DND-41 (cell line): ENCODE measurements at regions not wholly inside any gene's neighbourhood (a gene's known extent, or its start where the extent isn't known, plus 50 kb on each side); places are given as distances from the start of the nearest gene placed in this dataset.

Source experiments
- ATAC-seq: fragments of 200-7000 bp; cut with Tn5 transposase; 3 replicates; pipeline ENCODE4 v1.9.1; 2021; ENCODE audit warnings: low read depth; ENCODE audit not compliant: insufficient read depth
- DNase-seq: peaks from one replicate; pipeline ENCODE4 v3.0.0-alpha.2; 2020
- H2AFZ ChIP-seq: 2 replicates; pipeline ENCODE4 v1.6.0; 2012; ENCODE audit warnings: low read depth, low read length
- H3K27ac ChIP-seq: 2 replicates; pipeline ENCODE4 v1.5.1; 2012; ENCODE audit warnings: low read length, inconsistent platforms
- H3K27me3 ChIP-seq: fragments of 200-600 bp; sonication (generic); 2 replicates; pipeline ENCODE4 v1.6.0; 2012; ENCODE audit warnings: low read length, mild to moderate bottlenecking, inconsistent platforms; ENCODE audit not compliant: insufficient read depth, poor library complexity
- H3K36me3 ChIP-seq: 2 replicates; pipeline ENCODE4 v1.5.1; 2012; ENCODE audit warnings: low read length, inconsistent platforms; ENCODE audit not compliant: insufficient read depth
- H3K4me1 ChIP-seq: 2 replicates; pipeline ENCODE4 v1.5.1; 2012; ENCODE audit warnings: mild to moderate bottlenecking, low read length; ENCODE audit not compliant: insufficient read depth
- H3K4me2 ChIP-seq: 2 replicates; pipeline ENCODE4 v1.6.0; 2012; ENCODE audit warnings: mild to moderate bottlenecking, moderate library complexity, low read length, inconsistent platforms; ENCODE audit not compliant: insufficient read depth
- H3K4me3 ChIP-seq, 2 experiments: fragments of 200-600 bp in 1 of 2; shearing (Covaris generic) in 1 of 2; 2 replicates each; pipeline ENCODE4 v1.5.1; 2012 to 2016; ENCODE audit warnings: inconsistent platforms in 2 of 2, low read length in 2 of 2, mild to moderate bottlenecking in 2 of 2, low read depth in 1 of 2, moderate library complexity in 1 of 2
- H3K79me2 ChIP-seq: 2 replicates; pipeline ENCODE4 v1.6.0; 2012; ENCODE audit warnings: low read length, inconsistent platforms; ENCODE audit not compliant: insufficient read depth
- H3K9ac ChIP-seq: 2 replicates; pipeline ENCODE4 v1.6.0; 2012; ENCODE audit warnings: low read depth, mild to moderate bottlenecking, inconsistent platforms, low read length, moderate library complexity
- H3K9me3 ChIP-seq: 2 replicates; pipeline ENCODE4 v1.5.1; 2012; ENCODE audit warnings: low read length, moderate library complexity, mild to moderate bottlenecking, inconsistent platforms; ENCODE audit not compliant: insufficient read depth, severe bottlenecking
- H4K20me1 ChIP-seq: 2 replicates; pipeline ENCODE4 v1.6.0; 2012; ENCODE audit warnings: low read length; ENCODE audit not compliant: insufficient read depth
- CTCF ChIP-seq: IDR thresholded peaks from 2 replicates; pipeline ENCODE4 v1.5.1; 2012; ENCODE audit warnings: borderline replicate concordance, low read length, moderate library complexity, mild to moderate bottlenecking; ENCODE audit not compliant: poor library complexity, severe bottlenecking; ENCODE audit errors: extremely low read depth
- EZH2 ChIP-seq: IDR thresholded peaks from 3 replicates; pipeline ENCODE4 v1.6.1; 2012; ENCODE audit warnings: borderline replicate concordance, low read depth, mild to moderate bottlenecking, moderate library complexity, low read length, inconsistent platforms; ENCODE audit not compliant: severe bottlenecking

DNA sequence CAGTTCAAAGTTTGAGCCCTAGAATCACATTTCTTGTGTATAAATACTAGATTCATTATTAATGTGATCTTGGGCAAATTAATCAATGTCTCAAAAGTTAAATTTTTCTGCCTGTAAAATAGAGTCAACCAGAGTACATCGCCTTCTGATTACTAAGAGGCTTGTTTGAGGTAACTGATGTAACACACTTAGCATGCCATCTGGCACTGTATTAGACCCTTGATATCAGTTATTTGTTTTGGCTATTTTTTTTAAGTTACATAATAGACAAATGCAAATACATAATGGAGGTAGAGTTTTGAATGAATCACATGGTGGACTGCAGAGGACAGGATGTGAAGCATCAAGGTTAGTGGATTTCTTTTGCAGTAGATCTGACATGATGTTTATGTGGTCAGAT is 298.4 kb downstream of the ADGRL2 start:
- H2AFZ ChIP-seq = no peak overlapping the region
- TF ChIP-seq CTCF = no peak
- no peak for TF ChIP-seq EZH2
- no peak overlapping the region for H3K4me3 ChIP-seq
- no peaks in the 10 kb centered on the region for H4K20me1 ChIP-seq
- H3K27me3 ChIP-seq = no peaks in the 10 kb centered on the region
- H3K9me3 ChIP-seq = no peaks in the 10 kb centered on the region
- no peak overlapping the region for H3K9ac ChIP-seq
- no peak for ATAC-seq
- no peak for DNase-seq
- no peak overlapping the region for H3K27ac ChIP-seq
- H3K4me2 ChIP-seq = no peak overlapping the region
- H3K4me1 ChIP-seq = no peaks in the 10 kb centered on the region
- no peaks in the 10 kb centered on the region for H3K36me3 ChIP-seq
- no peaks in the 10 kb centered on the region for H3K79me2 ChIP-seq

DNA sequence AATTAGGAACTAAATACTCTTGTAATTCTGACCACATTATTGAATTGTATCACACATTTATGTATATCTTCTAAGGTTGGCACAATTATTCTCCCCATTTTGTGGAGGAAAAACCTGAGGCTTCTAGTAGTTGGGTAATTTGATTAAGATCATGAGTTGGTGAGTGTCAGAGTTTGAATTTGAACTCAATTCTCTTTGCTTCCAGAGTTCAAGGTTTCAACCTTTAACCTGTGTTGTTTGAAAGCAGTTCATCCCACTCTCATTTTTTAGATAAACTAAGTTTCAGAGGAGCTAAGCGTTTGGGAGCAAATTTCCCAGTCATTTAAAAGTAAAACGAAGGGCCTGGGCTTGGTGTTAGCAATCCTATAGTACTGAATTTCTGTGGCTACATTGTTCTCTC is 293.4 kb downstream of the ADGRL2 start:
- Histone ChIP-seq H3K4me2 (no peak overlapping the region), H4K20me1 (no peaks in the 10 kb centered on the region), H3K27me3 (no peaks in the 10 kb centered on the region), H3K79me2 (no peaks in the 10 kb centered on the region), H3K9ac (no peak overlapping the region), H3K4me1 (no peaks in the 10 kb centered on the region), H2AFZ (no peak overlapping the region), H3K9me3 (no peaks in the 10 kb centered on the region), H3K4me3 (no peak overlapping the region), H3K36me3 (no peaks in the 10 kb centered on the region), H3K27ac (no peak overlapping the region)
- no peak for DNase-seq
- no peak for TF ChIP-seq EZH2
- no peak for TF ChIP-seq CTCF
- ATAC-seq = no peak

GRCh38 chr1:82091729-82092128 is 291.0 kb downstream of the ADGRL2 start:
- Histone ChIP-seq H2AFZ (no peak overlapping the region), H3K4me1 (no peaks in the 10 kb centered on the region), H3K4me2 (no peak overlapping the region), H3K9ac (no peak overlapping the region), H3K27me3 (no peaks in the 10 kb centered on the region), H3K4me3 (no peak overlapping the region), H3K79me2 (no peaks in the 10 kb centered on the region), H3K27ac (no peak overlapping the region), H4K20me1 (no peaks in the 10 kb centered on the region), H3K36me3 (no peaks in the 10 kb centered on the region), H3K9me3 (no peaks in the 10 kb centered on the region)
- TF ChIP-seq CTCF (no peak), EZH2 (no peak)
- ATAC-seq = no peak
- no peak for DNase-seq

GRCh38 chr1:82091265-82091664 is 290.5 kb downstream of the ADGRL2 start:
- no peak overlapping the region for H3K27ac ChIP-seq
- H3K36me3 ChIP-seq = no peaks in the 10 kb centered on the region
- no peaks in the 10 kb centered on the region for H4K20me1 ChIP-seq
- no peaks in the 10 kb centered on the region for H3K9me3 ChIP-seq
- H3K9ac ChIP-seq = no peak overlapping the region
- TF ChIP-seq CTCF (no peak), EZH2 (no peak)
- no peaks in the 10 kb centered on the region for H3K27me3 ChIP-seq
- no peak overlapping the region for H2AFZ ChIP-seq
- H3K79me2 ChIP-seq = no peaks in the 10 kb centered on the region
- no peak overlapping the region for H3K4me3 ChIP-seq
- DNase-seq (no peak), ATAC-seq (no peak)
- no peak overlapping the region for H3K4me2 ChIP-seq
- H3K4me1 ChIP-seq = no peaks in the 10 kb centered on the region
